ENCODE measurements at regions not wholly inside any gene's neighbourhood (a gene's known extent, or its start where the extent isn't known, plus 50 kb on each side); places are given as distances from the start of the nearest gene placed in this dataset.

- Histone ChIP-seq H3K36me3 (no peaks in the 10 kb centered on the region), H3K4me1 (no peaks in the 10 kb centered on the region), H3K9me3 (no peaks in the 10 kb centered on the region), H3K27ac (no peak overlapping the region), H3K27me3 (no peaks in the 10 kb centered on the region), H3K4me3 (no peak overlapping the region)
- DNase-seq (ENCODE audit: low spot score in 2 of 2) = no peak
- intact Hi-C loops (cut with DNase I) = no loop called here
- TF ChIP-seq, protein P1, sequence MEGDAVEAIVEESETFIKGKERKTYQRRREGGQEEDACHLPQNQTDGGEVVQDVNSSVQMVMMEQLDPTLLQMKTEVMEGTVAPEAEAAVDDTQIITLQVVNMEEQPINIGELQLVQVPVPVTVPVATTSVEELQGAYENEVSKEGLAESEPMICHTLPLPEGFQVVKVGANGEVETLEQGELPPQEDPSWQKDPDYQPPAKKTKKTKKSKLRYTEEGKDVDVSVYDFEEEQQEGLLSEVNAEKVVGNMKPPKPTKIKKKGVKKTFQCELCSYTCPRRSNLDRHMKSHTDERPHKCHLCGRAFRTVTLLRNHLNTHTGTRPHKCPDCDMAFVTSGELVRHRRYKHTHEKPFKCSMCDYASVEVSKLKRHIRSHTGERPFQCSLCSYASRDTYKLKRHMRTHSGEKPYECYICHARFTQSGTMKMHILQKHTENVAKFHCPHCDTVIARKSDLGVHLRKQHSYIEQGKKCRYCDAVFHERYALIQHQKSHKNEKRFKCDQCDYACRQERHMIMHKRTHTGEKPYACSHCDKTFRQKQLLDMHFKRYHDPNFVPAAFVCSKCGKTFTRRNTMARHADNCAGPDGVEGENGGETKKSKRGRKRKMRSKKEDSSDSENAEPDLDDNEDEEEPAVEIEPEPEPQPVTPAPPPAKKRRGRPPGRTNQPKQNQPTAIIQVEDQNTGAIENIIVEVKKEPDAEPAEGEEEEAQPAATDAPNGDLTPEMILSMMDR (IDR thresholded peaks at IDR 0.05) = no peak
Measured at GRCh38 chr7:89757910-89758309, 396.4 kb upstream of the STEAP1 start.

DNA sequence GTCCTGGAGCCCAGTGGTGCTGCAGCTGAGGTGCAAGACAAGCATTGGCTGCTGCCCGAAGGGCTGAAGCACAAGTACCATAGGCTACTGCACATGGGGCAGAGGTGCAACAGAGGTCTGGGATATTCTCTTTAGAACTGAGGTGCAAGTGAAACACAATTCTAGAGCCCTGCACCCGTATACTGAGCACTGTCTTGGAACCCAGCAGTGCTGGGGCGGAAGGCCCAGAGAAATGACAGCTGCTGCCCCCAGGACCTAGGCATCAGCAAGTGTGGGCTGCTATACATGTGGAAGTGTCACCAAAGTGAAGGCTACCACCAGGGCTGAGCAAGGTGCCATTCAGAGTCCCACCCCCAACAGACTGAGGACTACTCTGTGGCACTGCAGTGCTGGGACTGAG lies 393.6 kb upstream of the STEAP1 start:
- Histone ChIP-seq H3K36me3 (no peaks in the 10 kb centered on the region), H3K27me3 (no peaks in the 10 kb centered on the region), H3K4me1 (no peaks in the 10 kb centered on the region), H3K4me3 (no peak overlapping the region), H3K27ac (no peak overlapping the region), H3K9me3 (no peaks in the 10 kb centered on the region)
- intact Hi-C loops (cut with DNase I) = no loop called here
- TF ChIP-seq, protein P1 (IDR thresholded peaks at IDR 0.05) = no peak
- DNase-seq (ENCODE audit: low spot score in 2 of 2) = no peak

- H3K36me3 ChIP-seq = no peaks in the 10 kb centered on the region
- no peaks in the 10 kb centered on the region for H3K9me3 ChIP-seq
- no peaks in the 10 kb centered on the region for H3K27me3 ChIP-seq
- H3K4me1 ChIP-seq = no peaks in the 10 kb centered on the region
- TF ChIP-seq, protein P1 (IDR thresholded peaks at IDR 0.05) = no peak
- no peak overlapping the region for H3K27ac ChIP-seq
- intact Hi-C loops (cut with DNase I) = no loop called here
- no peak overlapping the region for H3K4me3 ChIP-seq
- DNase-seq (ENCODE audit: low spot score in 2 of 2) = no peak
Measured at GRCh38 chr7:89761173-89761572, 393.1 kb upstream of the STEAP1 start.

- DNase-seq (ENCODE audit: low spot score in 2 of 2) = no peak
- Histone ChIP-seq H3K27ac (no peak overlapping the region), H3K4me3 (no peak overlapping the region), H3K4me1 (no peaks in the 10 kb centered on the region), H3K36me3 (no peaks in the 10 kb centered on the region), H3K27me3 (no peaks in the 10 kb centered on the region), H3K9me3 (no peaks in the 10 kb centered on the region)
- TF ChIP-seq, protein P1 (IDR thresholded peaks at IDR 0.05) = no peak
- intact Hi-C loops (cut with DNase I) = no loop called here
Measured at GRCh38 chr7:89770161-89770560, 384.1 kb upstream of the STEAP1 start.

DNA sequence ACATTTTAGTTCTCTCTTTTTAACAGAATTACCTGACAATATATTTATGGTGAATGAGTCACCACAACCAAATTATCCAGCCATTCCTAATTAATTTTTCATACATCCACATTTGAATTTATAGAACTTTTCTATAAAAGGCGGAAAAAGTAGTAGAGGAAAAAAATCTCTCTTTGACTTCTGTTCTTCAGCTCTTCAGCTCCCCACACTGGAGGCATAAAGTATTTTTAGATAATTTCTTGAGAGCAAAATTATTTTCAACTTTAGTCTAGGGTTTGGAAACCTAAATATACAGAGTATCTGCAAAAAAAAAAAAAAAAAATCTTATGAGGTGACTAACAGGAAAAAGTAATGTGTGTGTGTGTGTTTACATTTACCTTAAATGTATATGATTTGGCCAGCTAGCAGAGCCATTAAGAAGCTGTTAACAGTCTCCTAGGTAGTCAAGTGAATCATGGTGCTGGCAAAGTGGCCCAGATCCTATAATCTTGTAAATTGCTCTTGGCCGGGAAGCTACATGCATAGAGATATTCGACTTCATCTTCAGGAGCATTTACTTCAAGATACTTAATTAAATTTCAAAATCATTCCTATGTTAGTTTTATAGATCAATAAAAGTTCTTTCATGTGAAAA lies 383.1 kb upstream of the STEAP1 start:
- intact Hi-C loops (cut with DNase I) = no loop called here
- TF ChIP-seq, protein P1 (IDR thresholded peaks at IDR 0.05) = no peak
- H3K36me3 ChIP-seq = no peaks in the 10 kb centered on the region
- H3K4me3 ChIP-seq = no peak overlapping the region
- no peak for DNase-seq (ENCODE audit: low spot score in 2 of 2)
- no peaks in the 10 kb centered on the region for H3K4me1 ChIP-seq
- H3K27me3 ChIP-seq = no peaks in the 10 kb centered on the region
- no peaks in the 10 kb centered on the region for H3K9me3 ChIP-seq
- H3K27ac ChIP-seq = no peak overlapping the region

DNA sequence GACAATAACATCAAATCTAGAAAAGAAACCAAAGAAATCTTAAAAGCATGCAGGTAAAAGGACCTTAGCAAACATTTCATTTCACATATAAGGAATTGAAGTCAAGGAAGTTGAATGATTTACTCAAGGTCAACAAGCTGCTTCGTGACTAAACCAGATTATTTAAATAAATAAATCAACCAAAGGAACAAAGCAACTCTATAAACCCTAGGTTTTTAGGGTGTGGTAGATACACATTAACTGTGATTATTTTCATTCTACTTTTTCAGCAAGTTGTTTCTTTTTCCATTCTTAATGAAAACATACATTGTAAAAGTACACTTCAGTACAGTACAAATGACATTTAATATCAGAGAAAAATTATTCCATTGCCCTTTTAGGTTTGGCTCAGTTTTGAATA lies 382.0 kb upstream of the STEAP1 start:
- no peaks in the 10 kb centered on the region for H3K4me1 ChIP-seq
- no peaks in the 10 kb centered on the region for H3K36me3 ChIP-seq
- H3K4me3 ChIP-seq = no peak overlapping the region
- DNase-seq (ENCODE audit: low spot score in 2 of 2) = no peak
- TF ChIP-seq, protein P1 (IDR thresholded peaks at IDR 0.05) = no peak
- no peaks in the 10 kb centered on the region for H3K9me3 ChIP-seq
- intact Hi-C loops (cut with DNase I) = no loop called here
- no peak overlapping the region for H3K27ac ChIP-seq
- H3K27me3 ChIP-seq = no peaks in the 10 kb centered on the region

Measured in ascending aorta (tissue), 2 donors.